ENCODE measurements at regions not wholly inside any gene's neighbourhood (a gene's known extent, or its start where the extent isn't known, plus 50 kb on each side); places are given as distances from the start of the nearest gene placed in this dataset.

GRCh38 chr2:5367321-5367720 lies 324.9 kb upstream of the SOX11 start:
- Histone ChIP-seq H2AFZ (no peak overlapping the region), H3K36me3 (ENCODE audit: control insufficient read depth, insufficient read depth, low read length) (no peaks in the 10 kb centered on the region), H3K27me3 (ENCODE audit: control insufficient read depth, insufficient read depth, low read length) (no peaks in the 10 kb centered on the region), H3K27ac (no peak overlapping the region), H3K79me2 (no peaks in the 10 kb centered on the region), H3K4me3 (ENCODE audit: low read depth, low read length) (no peak overlapping the region), H3K9me3 (ENCODE audit: control insufficient read depth, low read length) (no peaks in the 10 kb centered on the region), H3K4me2 (ENCODE audit: low read length) (no peak overlapping the region), H3K9ac (no peak overlapping the region), H3K4me1 (no peaks in the 10 kb centered on the region)
- TF ChIP-seq CTCF (IDR thresholded peaks at IDR 0.05): no peak

- no peaks in the 10 kb centered on the region for H3K9me3 ChIP-seq (ENCODE audit: control insufficient read depth, low read length)
- no peak overlapping the region for H3K4me3 ChIP-seq (ENCODE audit: low read depth, low read length)
- TF ChIP-seq CTCF (IDR thresholded peaks at IDR 0.05): no peak
- H2AFZ ChIP-seq: no peak overlapping the region
- H3K36me3 ChIP-seq (ENCODE audit: control insufficient read depth, insufficient read depth, low read length): no peaks in the 10 kb centered on the region
- no peak overlapping the region for H3K9ac ChIP-seq
- no peaks in the 10 kb centered on the region for H3K27me3 ChIP-seq (ENCODE audit: control insufficient read depth, insufficient read depth, low read length)
- no peaks in the 10 kb centered on the region for H3K79me2 ChIP-seq
- no peaks in the 10 kb centered on the region for H3K4me1 ChIP-seq
- H3K4me2 ChIP-seq (ENCODE audit: low read length): no peak overlapping the region
- H3K27ac ChIP-seq: no peak overlapping the region
These were observed 323.9 kb upstream of the SOX11 start for GRCh38 chr2:5368263-5368662.

DNA sequence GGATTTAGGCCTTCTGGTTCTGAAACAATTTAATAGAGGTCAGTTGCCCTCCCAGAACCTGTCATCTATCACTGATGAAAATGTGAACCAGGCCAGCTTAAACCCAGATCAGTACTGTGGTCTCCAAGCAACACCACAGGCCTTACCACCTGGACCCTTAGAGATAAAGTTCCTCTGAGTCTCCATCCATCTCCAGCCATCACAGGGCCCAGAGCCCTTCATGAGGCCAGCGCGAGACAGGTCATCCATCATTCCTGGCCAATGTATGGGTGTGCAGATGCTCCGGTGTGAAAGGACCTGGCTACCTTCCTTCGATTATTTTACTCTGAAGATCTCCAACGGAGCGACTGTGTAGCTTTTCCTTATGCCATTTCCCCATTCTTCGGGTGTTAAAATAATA lies 322.7 kb upstream of the SOX11 start:
- Histone ChIP-seq H3K27ac (no peak overlapping the region), H3K9me3 (ENCODE audit: control insufficient read depth, low read length) (no peaks in the 10 kb centered on the region), H3K4me1 (no peaks in the 10 kb centered on the region), H3K79me2 (no peaks in the 10 kb centered on the region), H2AFZ (no peak overlapping the region), H3K4me3 (ENCODE audit: low read depth, low read length) (no peak overlapping the region), H3K4me2 (ENCODE audit: low read length) (no peak overlapping the region), H3K36me3 (ENCODE audit: control insufficient read depth, insufficient read depth, low read length) (no peaks in the 10 kb centered on the region), H3K9ac (no peak overlapping the region), H3K27me3 (ENCODE audit: control insufficient read depth, insufficient read depth, low read length) (no peaks in the 10 kb centered on the region)
- no peak for TF ChIP-seq CTCF (IDR thresholded peaks at IDR 0.05)

- no peak overlapping the region for H2AFZ ChIP-seq
- H3K27ac ChIP-seq: no peak overlapping the region
- H3K9ac ChIP-seq: no peak overlapping the region
- H3K79me2 ChIP-seq: no peaks in the 10 kb centered on the region
- H3K9me3 ChIP-seq (ENCODE audit: control insufficient read depth, low read length): no peaks in the 10 kb centered on the region
- H3K4me3 ChIP-seq (ENCODE audit: low read depth, low read length): no peak overlapping the region
- H3K4me2 ChIP-seq (ENCODE audit: low read length): no peak overlapping the region
- no peaks in the 10 kb centered on the region for H3K27me3 ChIP-seq (ENCODE audit: control insufficient read depth, insufficient read depth, low read length)
- no peaks in the 10 kb centered on the region for H3K4me1 ChIP-seq
- no peaks in the 10 kb centered on the region for H3K36me3 ChIP-seq (ENCODE audit: control insufficient read depth, insufficient read depth, low read length)
- TF ChIP-seq CTCF (IDR thresholded peaks at IDR 0.05): no peak
These were observed 322.0 kb upstream of the SOX11 start for GRCh38 chr2:5370158-5370557.

DNA sequence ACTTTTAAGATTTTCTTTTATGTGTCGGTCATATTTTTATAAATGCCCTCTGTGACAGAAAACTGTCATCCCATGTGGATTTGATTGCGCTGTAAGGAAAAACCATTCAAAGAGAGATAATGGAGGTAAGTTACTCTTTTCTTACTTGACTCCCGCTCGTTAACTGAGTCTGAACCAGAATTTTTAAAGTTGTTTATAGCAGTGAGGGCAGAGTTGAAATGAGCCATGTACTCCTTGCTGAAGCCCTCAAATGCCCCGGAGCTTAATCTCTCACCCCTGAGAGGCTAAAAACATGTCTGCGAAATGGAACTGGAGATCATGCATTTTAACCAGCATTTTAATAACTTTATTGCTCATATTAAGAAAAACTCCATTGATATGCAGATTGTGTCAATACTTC lies 320.0 kb upstream of the SOX11 start:
- H3K4me1 ChIP-seq: no peaks in the 10 kb centered on the region
- H2AFZ ChIP-seq: no peak overlapping the region
- no peak overlapping the region for H3K9ac ChIP-seq
- no peak overlapping the region for H3K4me2 ChIP-seq (ENCODE audit: low read length)
- no peak for TF ChIP-seq CTCF (IDR thresholded peaks at IDR 0.05)
- no peaks in the 10 kb centered on the region for H3K27me3 ChIP-seq (ENCODE audit: control insufficient read depth, insufficient read depth, low read length)
- H3K36me3 ChIP-seq (ENCODE audit: control insufficient read depth, insufficient read depth, low read length): no peaks in the 10 kb centered on the region
- no peak overlapping the region for H3K27ac ChIP-seq
- H3K4me3 ChIP-seq (ENCODE audit: low read depth, low read length): no peak overlapping the region
- no peaks in the 10 kb centered on the region for H3K9me3 ChIP-seq (ENCODE audit: control insufficient read depth, low read length)
- no peaks in the 10 kb centered on the region for H3K79me2 ChIP-seq

Data from parathyroid adenoma (tissue), 2 donors.